Stimulated activated CD8-positive, alpha-beta memory T cell treated with anti-CD3 and anti-CD28 coated beads, Interleukin-2, amount 100 ng/mL, for 48 hours (primary cell): ENCODE measurements at regions not wholly inside any gene's neighbourhood (a gene's known extent, or its start where the extent isn't known, plus 50 kb on each side); places are given as distances from the start of the nearest gene placed in this dataset.
"Not testable (repeated sequence)": the region's sequence is repeated elsewhere in the genome, so short reads cannot be mapped to it uniquely, and the experiment has no call there.

Experiments used
- DNase-seq, 2 donors: peaks; one replicate each; pipeline ENCODE4 v3.0.0-alpha.2; 2020; ENCODE audit warnings: low read depth in 2 of 2

GRCh38 chr1:115453666-115454065 is 115.6 kb upstream of the NGF start:
- DNase-seq = no peak

- DNase-seq = no peak
Measured at GRCh38 chr1:115452600-115453329, 114.7 kb upstream of the NGF start.

- DNase-seq = no peak
Measured at GRCh38 chr1:115450501-115451040, 112.5 kb upstream of the NGF start.

- no peak for DNase-seq
Measured at GRCh38 chr1:115448282-115449044, 110.4 kb upstream of the NGF start.

GRCh38 chr1:115447672-115448071 is 109.6 kb upstream of the NGF start:
- no peak for DNase-seq

GRCh38 chr1:115445090-115445489 is 107.0 kb upstream of the NGF start:
- no peak for DNase-seq

GRCh38 chr1:115440733-115441132 is 102.7 kb upstream of the NGF start:
- no peak for DNase-seq

GRCh38 chr1:115439520-115439919 is 101.5 kb upstream of the NGF start:
- DNase-seq = not testable (repeated sequence)

GRCh38 chr1:115437196-115437595 is 99.1 kb upstream of the NGF start:
- no peak for DNase-seq

- DNase-seq = no peak
Measured at GRCh38 chr1:115436596-115436995, 98.5 kb upstream of the NGF start.

- no peak for DNase-seq
Measured at GRCh38 chr1:115433483-115433882, 95.4 kb upstream of the NGF start.

GRCh38 chr1:115432061-115432460 is 94.0 kb upstream of the NGF start:
- DNase-seq = no peak

- no peak for DNase-seq
Measured at GRCh38 chr1:115430441-115431158, 92.6 kb upstream of the NGF start.

- DNase-seq = no peak
Measured at GRCh38 chr1:115429884-115430283, 91.8 kb upstream of the NGF start.

- DNase-seq = no peak
Measured at GRCh38 chr1:115429241-115429640, 91.2 kb upstream of the NGF start.

GRCh38 chr1:115428676-115429075 is 90.6 kb upstream of the NGF start:
- no peak for DNase-seq

- DNase-seq = no peak
Measured at GRCh38 chr1:115428256-115428655, 90.2 kb upstream of the NGF start.

- DNase-seq = no peak
Measured at GRCh38 chr1:115426956-115427355, 88.9 kb upstream of the NGF start.

GRCh38 chr1:115426231-115426771 is 88.3 kb upstream of the NGF start:
- DNase-seq = no peak

- no peak for DNase-seq
Measured at GRCh38 chr1:115425442-115425841, 87.4 kb upstream of the NGF start.

- no peak for DNase-seq
Measured at GRCh38 chr1:115423776-115424175, 85.7 kb upstream of the NGF start.

GRCh38 chr1:115419571-115419970 is 81.5 kb upstream of the NGF start:
- no peak for DNase-seq
